ENCODE measurements at regions not wholly inside any gene's neighbourhood (a gene's known extent, or its start where the extent isn't known, plus 50 kb on each side); places are given as distances from the start of the nearest gene placed in this dataset.

- no peak for TF ChIP-seq CTCF (IDR thresholded peaks at IDR 0.05; ENCODE audit: insufficient read depth, low read length)
- H3K4me3 ChIP-seq (ENCODE audit: low read depth, low read length) = no peak overlapping the region
- no peak for DNase-seq (ENCODE audit: low read depth)
Measured at GRCh38 chr15:47399100-47399499, 318.2 kb upstream of the SEMA6D start.

GRCh38 chr15:47400603-47401002 lies 316.7 kb upstream of the SEMA6D start:
- no peak overlapping the region for H3K4me3 ChIP-seq (ENCODE audit: low read depth, low read length)
- TF ChIP-seq CTCF (IDR thresholded peaks at IDR 0.05; ENCODE audit: insufficient read depth, low read length) = no peak
- no peak for DNase-seq (ENCODE audit: low read depth)

GRCh38 chr15:47401427-47401826 lies 315.9 kb upstream of the SEMA6D start:
- no peak for DNase-seq (ENCODE audit: low read depth)
- no peak for TF ChIP-seq CTCF (IDR thresholded peaks at IDR 0.05; ENCODE audit: insufficient read depth, low read length)
- H3K4me3 ChIP-seq (ENCODE audit: low read depth, low read length) = no peak overlapping the region

- no peak for TF ChIP-seq CTCF (IDR thresholded peaks at IDR 0.05; ENCODE audit: insufficient read depth, low read length)
- H3K4me3 ChIP-seq (ENCODE audit: low read depth, low read length) = no peak overlapping the region
- DNase-seq (ENCODE audit: low read depth) = no peak
Measured at GRCh38 chr15:47402829-47403228, 314.5 kb upstream of the SEMA6D start.

GRCh38 chr15:47404877-47405276 lies 312.4 kb upstream of the SEMA6D start:
- H3K4me3 ChIP-seq (ENCODE audit: low read depth, low read length) = no peak overlapping the region
- no peak for DNase-seq (ENCODE audit: low read depth)
- TF ChIP-seq CTCF (IDR thresholded peaks at IDR 0.05; ENCODE audit: insufficient read depth, low read length) = no peak

GRCh38 chr15:47405365-47406162 lies 311.7 kb upstream of the SEMA6D start:
- DNase-seq (ENCODE audit: low read depth) = no peak
- TF ChIP-seq CTCF (IDR thresholded peaks at IDR 0.05; ENCODE audit: insufficient read depth, low read length) = no peak

GRCh38 chr15:47407692-47408091 lies 309.6 kb upstream of the SEMA6D start:
- no peak for TF ChIP-seq CTCF (IDR thresholded peaks at IDR 0.05; ENCODE audit: insufficient read depth, low read length)
- H3K4me3 ChIP-seq (ENCODE audit: low read depth, low read length) = no peak overlapping the region
- no peak for DNase-seq (ENCODE audit: low read depth)

More at GRCh38 chr15:47405365-47406162, 311.7 kb upstream of the SEMA6D start:
- no peak overlapping the region for H3K4me3 ChIP-seq (ENCODE audit: low read depth, low read length)

Measured in fibroblast of the aortic adventitia (primary cell).